ENCODE measurements at regions not wholly inside any gene's neighbourhood (a gene's known extent, or its start where the extent isn't known, plus 50 kb on each side); places are given as distances from the start of the nearest gene placed in this dataset.

- TF ChIP-seq CTCF (IDR thresholded peaks at IDR 0.05; ENCODE audit: low read depth, low read length) (no peak), EZH2phosphoT487 (IDR thresholded peaks at IDR 0.05; ENCODE audit: low read depth) (no peak)
These were observed 225.6 kb downstream of the AHR start for GRCh38 chr7:17523813-17524739.
